Caco-2 (cell line): ENCODE measurements at regions not wholly inside any gene's neighbourhood (a gene's known extent, or its start where the extent isn't known, plus 50 kb on each side); places are given as distances from the start of the nearest gene placed in this dataset.

Experiments
- BruUV-seq: library from RNA; stranded (reverse); fragments of 400-500 nt; replicated peaks from 2 replicates; lab custom pipeline; 2021; lab: Mats Ljungman, UMichigan
- CTCF ChIA-PET: fragments of 300-600 bp; sonication (Branson Sonifier 250); formaldehyde crosslinking; loops from one replicate; lab custom pipeline; 2022; ENCODE audit warnings: antibody characterized with exemption; lab: Charles Lee
- POLR2A ChIA-PET: fragments of 300-600 bp; sonication (Branson Sonifier 250); formaldehyde crosslinking; loops from one replicate; lab custom pipeline; 2022; ENCODE audit warnings: antibody characterized with exemption; lab: Charles Lee
- DNase-seq, 2 experiments: peaks; one replicate each; pipeline versions ENCODE4 v3.0.0 to v3.0.0-alpha.2; 2020 to 2022
- H3K27me3 ChIP-seq: replicated peaks from 2 replicates; pipeline ENCODE4 v1.6.0; 2011; ENCODE audit warnings: low read length; ENCODE audit not compliant: control insufficient read depth, insufficient read depth
- H3K36me3 ChIP-seq: 2 replicates; pipeline ENCODE4 v1.5.1; 2011; ENCODE audit warnings: low read length; ENCODE audit not compliant: control insufficient read depth, insufficient read depth
- H3K4me1 ChIP-seq: fragments of 250-450 bp; sonication (Bioruptor Pico); 2 replicates; pipeline ENCODE4 v1.5.1; 2020; ENCODE audit warnings: mild to moderate bottlenecking
- H3K4me3 ChIP-seq: 2 replicates; pipeline ENCODE4 v1.5.1; 2011; ENCODE audit warnings: low read depth, mild to moderate bottlenecking, control low read depth, low read length
- H3K9me3 ChIP-seq: fragments of 250-450 bp; sonication (Bioruptor Pico); 2 replicates; pipeline ENCODE4 v1.5.1; 2020; ENCODE audit warnings: mild to moderate bottlenecking, moderate library complexity
- H3K27ac Mint-ChIP-seq: one replicate; pipeline ENCODE4 v1.8.0; 2022; ENCODE audit warnings: mixed read lengths; ENCODE audit not compliant: unreplicated experiment
- H3K27me3 Mint-ChIP-seq: one replicate; pipeline ENCODE4 v1.8.0; 2022; ENCODE audit warnings: mixed read lengths; ENCODE audit not compliant: insufficient read depth, unreplicated experiment
- H3K36me3 Mint-ChIP-seq: one replicate; pipeline ENCODE4 v1.8.0; 2022; ENCODE audit warnings: mild to moderate bottlenecking, mixed read lengths; ENCODE audit not compliant: insufficient read depth, unreplicated experiment
- H3K4me1 Mint-ChIP-seq: one replicate; pipeline ENCODE4 v1.8.0; 2022; ENCODE audit warnings: low read depth, mixed read lengths; ENCODE audit not compliant: unreplicated experiment
- H3K4me3 Mint-ChIP-seq: one replicate; pipeline ENCODE4 v1.8.0; 2022; ENCODE audit warnings: mild to moderate bottlenecking, moderate library complexity, mixed read lengths; ENCODE audit not compliant: unreplicated experiment
- H3K9me3 Mint-ChIP-seq: one replicate; pipeline ENCODE4 v1.8.0; 2022; ENCODE audit warnings: mixed read lengths; ENCODE audit not compliant: unreplicated experiment
- intact Hi-C: fragments of 100-400 bp; cut with micrococcal nuclease; formaldehyde crosslinking; loops from one replicate; pipeline ENCODE4 v1.10.0; 2022; ENCODE audit not compliant: unreplicated experiment
- TF ChIP-seq, protein P1 (sequence below), 2 experiments: fragments of 200-600 bp in 1 of 2; IDR thresholded peaks; 1 replicate in 1 of 2; 2 replicates in 1 of 2; pipeline versions ENCODE4 v1.5.1 to v1.8.0; 2011 to 2022; ENCODE audit warnings: antibody characterized with exemption in 1 of 2, control low read depth in 1 of 2, inconsistent platforms in 1 of 2, low read depth in 1 of 2, low read length in 1 of 2, mild to moderate bottlenecking in 1 of 2, moderate library complexity in 1 of 2; ENCODE audit not compliant: insufficient read depth in 1 of 2, severe bottlenecking in 1 of 2, unreplicated experiment in 1 of 2

GRCh38 chr4:23149815-23150214 lies 457.1 kb downstream of the GBA3 start:
- no peaks in the 10 kb centered on the region for H3K9me3 Mint-ChIP-seq
- Histone ChIP-seq H3K4me1 (no peaks in the 10 kb centered on the region), H3K9me3 (no peaks in the 10 kb centered on the region), H3K4me3 (no peak overlapping the region), H3K27me3 (no peaks in the 10 kb centered on the region), H3K36me3 (no peaks in the 10 kb centered on the region)
- H3K4me1 Mint-ChIP-seq = peaks cover 3% of the 10 kb centered on the region
- CTCF ChIA-PET = no interaction called here
- no TSS peak for BruUV-seq
- no peaks in the 10 kb centered on the region for H3K27me3 Mint-ChIP-seq
- TF ChIP-seq, protein P1, sequence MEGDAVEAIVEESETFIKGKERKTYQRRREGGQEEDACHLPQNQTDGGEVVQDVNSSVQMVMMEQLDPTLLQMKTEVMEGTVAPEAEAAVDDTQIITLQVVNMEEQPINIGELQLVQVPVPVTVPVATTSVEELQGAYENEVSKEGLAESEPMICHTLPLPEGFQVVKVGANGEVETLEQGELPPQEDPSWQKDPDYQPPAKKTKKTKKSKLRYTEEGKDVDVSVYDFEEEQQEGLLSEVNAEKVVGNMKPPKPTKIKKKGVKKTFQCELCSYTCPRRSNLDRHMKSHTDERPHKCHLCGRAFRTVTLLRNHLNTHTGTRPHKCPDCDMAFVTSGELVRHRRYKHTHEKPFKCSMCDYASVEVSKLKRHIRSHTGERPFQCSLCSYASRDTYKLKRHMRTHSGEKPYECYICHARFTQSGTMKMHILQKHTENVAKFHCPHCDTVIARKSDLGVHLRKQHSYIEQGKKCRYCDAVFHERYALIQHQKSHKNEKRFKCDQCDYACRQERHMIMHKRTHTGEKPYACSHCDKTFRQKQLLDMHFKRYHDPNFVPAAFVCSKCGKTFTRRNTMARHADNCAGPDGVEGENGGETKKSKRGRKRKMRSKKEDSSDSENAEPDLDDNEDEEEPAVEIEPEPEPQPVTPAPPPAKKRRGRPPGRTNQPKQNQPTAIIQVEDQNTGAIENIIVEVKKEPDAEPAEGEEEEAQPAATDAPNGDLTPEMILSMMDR (IDR thresholded peaks at IDR 0.05; ENCODE audit: insufficient read depth in 1 of 2, low read depth in 1 of 2, low read length in 1 of 2, severe bottlenecking in 1 of 2, unreplicated experiment in 1 of 2) = no peak
- no peak overlapping the region for H3K4me3 Mint-ChIP-seq
- intact Hi-C loops = loop anchor here (10.0 kb wide), 1 partner anchor 1235 kb away; no protein-coding TSS in a partner anchor
- POLR2A ChIA-PET = no interaction called here
- no peak overlapping the region for H3K27ac Mint-ChIP-seq
- H3K36me3 Mint-ChIP-seq = no peaks in the 10 kb centered on the region
- no peak for DNase-seq

- H3K36me3 ChIP-seq = no peaks in the 10 kb centered on the region
- Mint-ChIP-seq H3K4me1 (peaks cover 7% of the 10 kb centered on the region), H3K4me3 (no peak overlapping the region), H3K27me3 (no peaks in the 10 kb centered on the region), H3K27ac (no peak overlapping the region), H3K9me3 (no peaks in the 10 kb centered on the region), H3K36me3 (no peaks in the 10 kb centered on the region)
- no TSS peak for BruUV-seq
- H3K27me3 ChIP-seq = no peaks in the 10 kb centered on the region
- intact Hi-C loops = loop anchor here (10.0 kb wide), 1 partner anchor 1240 kb away; no protein-coding TSS in a partner anchor
- DNase-seq = no peak
- H3K4me1 ChIP-seq = no peaks in the 10 kb centered on the region
- ChIA-PET CTCF (no interaction called here), POLR2A (no interaction called here)
- TF ChIP-seq, protein P1 (IDR thresholded peaks at IDR 0.05; ENCODE audit: insufficient read depth in 1 of 2, low read depth in 1 of 2, low read length in 1 of 2, severe bottlenecking in 1 of 2, unreplicated experiment in 1 of 2) = no peak
- H3K4me3 ChIP-seq = no peak overlapping the region
- no peaks in the 10 kb centered on the region for H3K9me3 ChIP-seq
Measured at GRCh38 chr4:23144707-23145106, 452.0 kb downstream of the GBA3 start.

DNA sequence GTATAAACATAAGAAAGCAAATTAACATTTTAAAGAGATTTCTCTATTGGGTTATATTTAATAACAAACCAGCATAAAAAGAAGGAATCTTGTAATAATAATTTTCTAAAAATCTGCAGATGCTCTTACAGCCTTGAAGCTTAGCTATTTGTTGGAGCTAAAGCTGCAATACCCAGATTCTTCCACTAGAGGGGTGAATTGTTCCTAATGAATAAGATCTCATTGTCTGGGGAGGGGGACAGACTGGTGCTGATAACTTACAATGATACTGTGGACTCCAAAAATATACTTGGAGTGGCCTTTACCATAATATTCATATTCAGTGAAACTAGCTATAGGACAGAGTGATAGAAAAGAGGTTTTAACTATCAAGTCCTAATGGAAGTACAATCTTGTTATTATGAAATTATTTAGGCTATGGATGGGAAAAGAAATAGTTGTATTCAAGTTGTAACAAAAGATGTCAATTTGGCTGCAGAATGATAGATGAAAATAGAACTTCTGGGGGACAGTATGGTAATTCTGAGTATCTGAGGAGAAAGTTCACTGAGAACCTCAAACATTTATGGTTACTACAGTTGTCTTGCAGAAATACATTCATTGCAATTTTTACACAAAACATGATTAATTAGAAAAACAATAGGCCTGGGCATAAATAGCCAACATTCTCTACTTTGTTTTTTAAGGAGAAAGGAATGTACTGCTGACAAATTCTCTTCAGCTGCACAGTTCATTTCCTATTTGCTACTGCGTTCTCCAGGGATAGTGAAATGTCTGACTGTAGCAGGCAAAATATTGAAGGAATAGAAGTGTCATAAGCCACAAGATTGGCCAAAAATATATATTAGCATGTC lies 443.3 kb downstream of the GBA3 start:
- Mint-ChIP-seq H3K4me1 (no peaks in the 10 kb centered on the region), H3K4me3 (no peak overlapping the region), H3K27ac (no peak overlapping the region), H3K27me3 (no peaks in the 10 kb centered on the region), H3K9me3 (no peaks in the 10 kb centered on the region), H3K36me3 (no peaks in the 10 kb centered on the region)
- Histone ChIP-seq H3K36me3 (no peaks in the 10 kb centered on the region), H3K4me1 (no peaks in the 10 kb centered on the region), H3K27me3 (no peaks in the 10 kb centered on the region), H3K4me3 (no peak overlapping the region), H3K9me3 (no peaks in the 10 kb centered on the region)
- intact Hi-C loops = loop anchor here (10.0 kb wide), 2 partner anchors 129 to 241 kb away; no protein-coding TSS in a partner anchor
- DNase-seq = peak in 1 of 2 experiments; percentile 54
- BruUV-seq = no TSS peak
- ChIA-PET POLR2A (no interaction called here), CTCF (no interaction called here)
- TF ChIP-seq, protein P1 (IDR thresholded peaks at IDR 0.05; ENCODE audit: insufficient read depth in 1 of 2, low read depth in 1 of 2, low read length in 1 of 2, severe bottlenecking in 1 of 2, unreplicated experiment in 1 of 2) = peak; percentile 51 to 58
